ENCODE measurements at regions not wholly inside any gene's neighbourhood (a gene's known extent, or its start where the extent isn't known, plus 50 kb on each side); places are given as distances from the start of the nearest gene placed in this dataset.

- no peak overlapping the region for H4K5ac ChIP-seq (ENCODE audit: insufficient read length, low read depth, low read length)
- H2BK120ac ChIP-seq (replicated peaks; ENCODE audit: low read depth, low read length), result no peak overlapping the region
- no peaks in the 10 kb centered on the region for H3K79me1 ChIP-seq (ENCODE audit: low read depth, low read length)
- 87% methylated on average over 3 of the region's 3 CpGs; no CpG with 5 or more reads in 1 of the 2 experiments for WGBS, 2 experiments (ENCODE audit: extremely low coverage in 1 of 2, insufficient coverage in 1 of 2, insufficient read length in 1 of 2, insufficient replicate concordance in 2 of 2, low coverage in 1 of 2, low lambda C conversion rate in 2 of 2, missing lambda C conversion rate in 1 of 2)
- no peak overlapping the region for H3K4me3 ChIP-seq (ENCODE audit: extremely low read depth in 1 of 4, insufficient read depth in 2 of 4, low read depth in 3 of 4, low read length in 4 of 4)
- DNase-seq (ENCODE audit: low read depth in 1 of 2, low spot score in 2 of 2) (no peak), FAIRE-seq (no peak)
- no peak overlapping the region for H3K9ac ChIP-seq (replicated peaks in 1 of 4; ENCODE audit: extremely low read depth in 1 of 4, low read depth in 3 of 4, low read length in 3 of 4)
- no peak overlapping the region for H4K91ac ChIP-seq (replicated peaks; ENCODE audit: insufficient read length, low read length)
- H4K8ac ChIP-seq (ENCODE audit: extremely low read depth, insufficient read depth, low read length), result no peak overlapping the region
- H3K79me2 ChIP-seq (ENCODE audit: control insufficient read depth in 1 of 2, insufficient read depth in 2 of 2, low read length in 2 of 2), result no peaks in the 10 kb centered on the region
- H3K27ac ChIP-seq (ENCODE audit: low read depth, low read length), result no peak overlapping the region
- H2BK15ac ChIP-seq (ENCODE audit: low read length), result no peak overlapping the region
- TF ChIP-seq KDM1A (IDR thresholded peaks at IDR 0.05; ENCODE audit: borderline replicate concordance, low read length) (no peak), ASH2L (IDR thresholded peaks at IDR 0.05; ENCODE audit: low read length) (no peak), CEBPB (IDR thresholded peaks at IDR 0.05; ENCODE audit: low read depth, low read length) (no peak), EP300 (IDR thresholded peaks at IDR 0.05; ENCODE audit: borderline replicate concordance in 1 of 2, low read depth in 2 of 2, low read length in 2 of 2) (no peak), CTBP2 (IDR thresholded peaks at IDR 0.05; ENCODE audit: borderline replicate concordance, insufficient read depth, insufficient read length, low read length) (no peak), MAFK (IDR thresholded peaks at IDR 0.05; ENCODE audit: low read depth, low read length) (no peak), SAP30 (IDR thresholded peaks at IDR 0.05; ENCODE audit: insufficient read depth, insufficient replicate concordance, low read length) (no peak), POLR2A (IDR thresholded peaks at IDR 0.05; ENCODE audit: control extremely low read depth in 1 of 2, low read depth in 2 of 2, low read length in 2 of 2) (no peak), PHF8 (conservative IDR thresholded peaks at IDR 0.05; ENCODE audit: low read depth, low read length) (no peak), SIX5 (IDR thresholded peaks at IDR 0.05; ENCODE audit: low read depth, low read length) (no peak), BRCA1 (IDR thresholded peaks at IDR 0.05; ENCODE audit: low read depth, low read length) (no peak), MAX (IDR thresholded peaks at IDR 0.05) (no peak), SRF (IDR thresholded peaks at IDR 0.05; ENCODE audit: low read depth, low read length) (no peak)
- no peak overlapping the region for H3K18ac ChIP-seq (ENCODE audit: extremely low read depth, low read length)
- no peaks in the 10 kb centered on the region for H3K23me2 ChIP-seq (ENCODE audit: low read depth, low read length)
- H3K4ac ChIP-seq (replicated peaks; ENCODE audit: insufficient read length, low read depth, low read length), result no peak overlapping the region
- ChIA-PET CTCF (ENCODE audit: partially characterized antibody) (no interaction called here), POLR2A (ENCODE audit: partially characterized antibody) (no interaction called here)
- no peak overlapping the region for H2AFZ ChIP-seq (ENCODE audit: low read length)
- H3K23ac ChIP-seq (ENCODE audit: insufficient read length), result no peak overlapping the region
- H3K4me2 ChIP-seq (ENCODE audit: insufficient read depth in 1 of 2, low read depth in 2 of 2, low read length in 2 of 2), result no peak overlapping the region
- no peak overlapping the region for H2BK5ac ChIP-seq (ENCODE audit: low read depth, low read length)
- H3K4me1 ChIP-seq (replicated peaks in 1 of 4; ENCODE audit: control insufficient read depth in 3 of 4, insufficient read depth in 4 of 4, low read length in 3 of 4), result no peaks in the 10 kb centered on the region
- no peak overlapping the region for H2BK12ac ChIP-seq (ENCODE audit: low read depth, low read length)
- H2BK20ac ChIP-seq (ENCODE audit: low read length), result no peak overlapping the region
- H3K36me3 ChIP-seq (ENCODE audit: control insufficient read depth in 2 of 4, insufficient read depth in 4 of 4, low read length in 3 of 4), result no peaks in the 10 kb centered on the region
- no peak overlapping the region for H3K14ac ChIP-seq (ENCODE audit: insufficient read length)
- H4K20me1 ChIP-seq (replicated peaks in 1 of 2; ENCODE audit: control insufficient read depth in 1 of 2, insufficient read depth in 2 of 2, low read length in 2 of 2), result no peaks in the 10 kb centered on the region
- H2AK5ac ChIP-seq (ENCODE audit: low read depth, low read length), result no peak overlapping the region
- no peaks in the 10 kb centered on the region for H3K27me3 ChIP-seq (replicated peaks in 1 of 4; ENCODE audit: control insufficient read depth in 3 of 4, extremely low read depth in 1 of 4, insufficient read depth in 3 of 4, low read length in 3 of 4)
- H3K9me3 ChIP-seq (ENCODE audit: insufficient read depth in 2 of 2, low read depth in 1 of 2, low read length in 1 of 2), result peaks cover 4 to 9% of the 10 kb centered on the region in 2 experiments; a peak in 2 of 4 replicates
- H3K56ac ChIP-seq (replicated peaks; ENCODE audit: insufficient read length, low read depth, low read length), result no peak overlapping the region
These were observed 89.0 kb downstream of the MAFB start for GRCh38 chr20:40599987-40600386.
